ENCODE measurements at regions not wholly inside any gene's neighbourhood (a gene's known extent, or its start where the extent isn't known, plus 50 kb on each side); places are given as distances from the start of the nearest gene placed in this dataset.

- WGBS, 2 donors (ENCODE audit: extremely low coverage in 2 of 2, insufficient read length in 2 of 2, insufficient replicate concordance in 1 of 2), result no CpG with 5 or more reads among the region's 11 CpGs
These were observed 52.2 kb upstream of the ACKR3 start for GRCh38 chr2:236517251-236518031.

More at GRCh38 chr2:236517251-236518031, 52.2 kb upstream of the ACKR3 start:
- Histone ChIP-seq H2BK15ac (ENCODE audit: low read length) (no peak overlapping the region), H3K4ac (ENCODE audit: low read length) (no peak overlapping the region), H3K36me3 (replicated peaks in 1 of 2; ENCODE audit: control insufficient read depth in 2 of 2, insufficient read depth in 2 of 2, low read length in 2 of 2) (no peaks in the 10 kb centered on the region), H3K18ac (ENCODE audit: low read length) (no peak overlapping the region), H3K27ac (replicated peaks; ENCODE audit: low read length) (no peak overlapping the region), H3K9ac (ENCODE audit: low read depth, low read length, poor library complexity) (no peak overlapping the region), H4K91ac (ENCODE audit: low read depth, low read length, poor library complexity) (no peak overlapping the region), H3K4me3 (ENCODE audit: low read length in 2 of 2) (no peak overlapping the region), H3K23ac (ENCODE audit: low read depth, low read length, poor library complexity) (no peak overlapping the region), H3K79me1 (ENCODE audit: low read depth, low read length) (no peaks in the 10 kb centered on the region), H3K4me1 (ENCODE audit: control insufficient read depth in 2 of 2, insufficient read depth in 1 of 2, low read depth in 1 of 2, low read length in 2 of 2) (peaks cover 2% of the 10 kb centered on the region in 2 donors), H3K14ac (ENCODE audit: low read length) (no peak overlapping the region), H2BK12ac (ENCODE audit: low read length) (no peak overlapping the region), H3K9me3 (replicated peaks in 1 of 2; ENCODE audit: control insufficient read depth in 2 of 2, insufficient read depth in 1 of 2, low read depth in 1 of 2, low read length in 2 of 2) (peaks cover 2 to 5% of the 10 kb centered on the region in 2 donors), H4K8ac (ENCODE audit: low read depth, low read length) (no peak overlapping the region), H2BK5ac (ENCODE audit: low read length) (no peak overlapping the region), H2AFZ (ENCODE audit: low read length) (no peak overlapping the region), H2BK120ac (ENCODE audit: low read depth, low read length) (no peak overlapping the region), H3K4me2 (ENCODE audit: insufficient read depth, low read length, poor library complexity, severe bottlenecking) (no peak overlapping the region), H3K27me3 (ENCODE audit: control insufficient read depth in 3 of 3, insufficient read depth in 3 of 3, low read depth in 1 of 3, low read length in 3 of 3) (peaks cover 0 to 2% (median 0%) of the 10 kb centered on the region in 3 experiments), H2AK5ac (ENCODE audit: low read depth, low read length) (no peak overlapping the region)
- DNase-seq (ENCODE audit: low spot score), result no peak

All from neuronal stem cell (in vitro differentiated cells).